Right lobe of liver (tissue), 4 donors: ENCODE measurements at regions not wholly inside any gene's neighbourhood (a gene's known extent, or its start where the extent isn't known, plus 50 kb on each side); places are given as distances from the start of the nearest gene placed in this dataset.

Experiments
- CTCF ChIP-seq, 4 donors: fragments of 200-600 bp in 3 of 4; fragments of 450-650 bp in 1 of 4; IDR thresholded peaks; one replicate each; pipeline versions ENCODE4 v1.5.1 to v1.8.0; 2016 to 2022; ENCODE audit warnings: antibody characterized with exemption in 4 of 4, mild to moderate bottlenecking in 2 of 4
- POLR2A ChIP-seq: fragments of 450-650 bp; IDR thresholded peaks from one replicate; pipeline ENCODE4 v1.6.1; 2017; ENCODE audit warnings: antibody characterized with exemption, mild to moderate bottlenecking
- donor health status: DM: no; HTN: no; CAD: no.
- donor health status: DM: no; HTN: no; CAD: no.
- donor health status: DM: no; HTN: yes; CAD: no.

GRCh38 chr4:17098996-17099395, 200.6 kb upstream of the LDB2 start:
- TF ChIP-seq CTCF (IDR thresholded peaks at IDR 0.05) (no peak), POLR2A (no peak)
